LNCAP (cell line): ENCODE measurements at regions not wholly inside any gene's neighbourhood (a gene's known extent, or its start where the extent isn't known, plus 50 kb on each side); places are given as distances from the start of the nearest gene placed in this dataset.

Source experiments
- TF ChIP-seq, protein P1 (sequence below): fragments of 450-650 bp; IDR thresholded peaks from 2 replicates; pipeline ENCODE4 v1.5.1; 2017; ENCODE audit warnings: mild to moderate bottlenecking

DNA sequence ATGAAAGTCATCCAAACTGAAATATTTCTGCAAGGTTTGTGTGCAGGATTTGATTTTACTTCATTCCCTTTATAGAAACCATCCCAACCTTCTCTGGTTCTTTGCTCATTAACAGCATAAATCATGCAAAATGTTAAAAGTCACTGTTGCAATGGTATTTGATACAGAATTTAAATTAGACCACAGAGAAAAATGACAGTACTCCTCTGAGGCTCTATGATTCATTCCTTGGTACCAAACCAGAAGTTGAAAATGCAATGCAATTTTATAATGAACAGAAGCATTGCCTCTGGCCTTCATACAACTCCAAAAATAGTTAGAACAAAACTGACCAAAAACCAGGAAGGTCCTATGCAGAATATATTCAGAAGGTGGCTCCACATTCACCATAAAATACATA, 607.1 kb downstream of the TLE1 start:
- TF ChIP-seq, protein P1, sequence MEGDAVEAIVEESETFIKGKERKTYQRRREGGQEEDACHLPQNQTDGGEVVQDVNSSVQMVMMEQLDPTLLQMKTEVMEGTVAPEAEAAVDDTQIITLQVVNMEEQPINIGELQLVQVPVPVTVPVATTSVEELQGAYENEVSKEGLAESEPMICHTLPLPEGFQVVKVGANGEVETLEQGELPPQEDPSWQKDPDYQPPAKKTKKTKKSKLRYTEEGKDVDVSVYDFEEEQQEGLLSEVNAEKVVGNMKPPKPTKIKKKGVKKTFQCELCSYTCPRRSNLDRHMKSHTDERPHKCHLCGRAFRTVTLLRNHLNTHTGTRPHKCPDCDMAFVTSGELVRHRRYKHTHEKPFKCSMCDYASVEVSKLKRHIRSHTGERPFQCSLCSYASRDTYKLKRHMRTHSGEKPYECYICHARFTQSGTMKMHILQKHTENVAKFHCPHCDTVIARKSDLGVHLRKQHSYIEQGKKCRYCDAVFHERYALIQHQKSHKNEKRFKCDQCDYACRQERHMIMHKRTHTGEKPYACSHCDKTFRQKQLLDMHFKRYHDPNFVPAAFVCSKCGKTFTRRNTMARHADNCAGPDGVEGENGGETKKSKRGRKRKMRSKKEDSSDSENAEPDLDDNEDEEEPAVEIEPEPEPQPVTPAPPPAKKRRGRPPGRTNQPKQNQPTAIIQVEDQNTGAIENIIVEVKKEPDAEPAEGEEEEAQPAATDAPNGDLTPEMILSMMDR: no peak

DNA sequence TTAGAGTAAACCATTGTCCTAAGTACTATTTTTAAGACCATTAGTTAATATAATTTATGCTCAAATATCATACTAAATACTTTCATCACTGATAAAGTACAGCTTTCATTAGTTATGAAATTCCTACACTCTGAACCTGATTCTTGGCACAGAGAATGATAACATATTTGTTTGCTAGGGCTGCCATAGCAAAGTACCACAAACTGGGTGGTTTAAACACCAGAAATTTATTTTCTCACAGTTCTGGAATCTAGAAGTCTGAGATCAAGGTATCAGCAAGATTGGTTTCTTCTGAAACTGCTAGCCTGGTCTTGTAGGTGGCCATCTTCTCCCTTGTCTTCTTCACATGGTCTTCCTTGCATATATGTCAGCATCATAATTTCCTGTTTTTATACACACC, 608.4 kb downstream of the TLE1 start:
- TF ChIP-seq, protein P1: no peak

DNA sequence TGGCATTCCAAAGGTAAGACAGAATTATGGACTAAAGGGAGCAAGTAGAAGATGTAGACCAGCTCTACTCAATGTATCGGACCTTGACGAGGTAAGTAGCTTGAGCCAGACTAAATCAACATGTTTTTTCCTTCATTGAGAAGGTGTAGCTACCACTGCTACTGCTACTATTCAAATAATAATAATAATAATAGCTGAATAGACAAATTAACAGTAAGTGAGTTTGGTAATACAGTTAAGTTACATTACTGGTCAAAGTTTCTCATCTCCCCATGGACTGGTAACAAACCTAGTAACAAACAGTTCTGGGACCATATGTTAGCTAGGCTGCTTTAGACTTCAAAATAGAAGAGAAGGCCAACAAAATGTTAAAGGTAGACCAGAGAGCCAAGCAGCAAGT, 609.2 kb downstream of the TLE1 start:
- TF ChIP-seq, protein P1: no peak

DNA sequence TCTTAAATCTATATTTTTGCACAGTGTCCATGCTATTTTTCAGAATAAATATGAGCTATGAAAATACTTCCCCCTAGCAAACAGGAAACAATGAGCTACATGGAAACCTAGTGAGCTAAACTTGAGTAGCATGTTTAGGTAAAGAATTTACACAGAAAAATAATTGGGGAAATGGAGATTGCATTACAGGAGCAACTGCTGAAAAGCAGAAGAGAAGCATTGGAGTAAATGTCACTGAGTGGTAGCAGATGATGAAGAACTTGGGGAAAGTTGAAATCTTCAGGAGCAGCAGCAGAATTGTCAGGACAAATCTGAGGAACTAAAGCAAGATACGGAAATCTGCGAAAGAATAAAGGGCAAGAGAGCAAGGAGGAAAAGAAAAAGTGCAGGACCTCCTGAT, 610.3 kb downstream of the TLE1 start:
- TF ChIP-seq, protein P1: no peak

DNA sequence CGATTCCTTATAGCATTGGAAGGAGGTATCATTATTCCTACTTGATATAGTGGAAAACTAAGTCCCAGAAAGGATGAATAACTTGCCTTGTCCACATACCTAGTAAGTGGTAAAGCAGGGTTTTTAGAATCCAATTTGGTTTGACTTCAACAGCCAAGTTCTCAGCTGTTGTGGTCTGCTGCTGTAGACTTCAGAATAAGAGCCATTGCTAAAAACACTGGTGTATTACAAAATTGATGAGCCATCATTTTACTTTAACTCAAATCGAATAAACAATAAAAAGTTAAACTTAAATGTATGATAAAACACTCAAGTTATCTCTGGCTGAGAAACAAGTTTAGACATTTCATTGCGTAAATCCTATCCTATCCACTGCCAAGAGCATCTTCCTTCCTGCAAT, 610.8 kb downstream of the TLE1 start:
- TF ChIP-seq, protein P1: no peak

DNA sequence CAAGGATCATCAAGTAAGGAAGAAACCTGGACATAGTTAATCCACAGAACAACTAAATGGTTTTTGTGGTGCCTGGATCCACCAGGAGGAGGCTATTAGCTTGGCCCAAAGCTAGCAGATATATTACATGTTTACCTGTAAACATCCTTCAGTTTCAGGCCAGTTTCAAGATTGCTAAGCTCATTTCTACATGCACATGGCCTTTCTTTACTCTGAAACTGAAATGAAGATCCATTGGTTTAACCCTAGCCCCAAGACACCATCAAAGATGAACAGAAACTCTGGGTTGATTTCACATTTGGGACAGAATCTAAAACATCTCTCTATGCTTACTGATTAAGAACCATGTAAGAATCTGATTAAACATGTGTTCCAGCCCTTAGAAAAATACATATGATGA, 611.8 kb downstream of the TLE1 start:
- TF ChIP-seq, protein P1: no peak

DNA sequence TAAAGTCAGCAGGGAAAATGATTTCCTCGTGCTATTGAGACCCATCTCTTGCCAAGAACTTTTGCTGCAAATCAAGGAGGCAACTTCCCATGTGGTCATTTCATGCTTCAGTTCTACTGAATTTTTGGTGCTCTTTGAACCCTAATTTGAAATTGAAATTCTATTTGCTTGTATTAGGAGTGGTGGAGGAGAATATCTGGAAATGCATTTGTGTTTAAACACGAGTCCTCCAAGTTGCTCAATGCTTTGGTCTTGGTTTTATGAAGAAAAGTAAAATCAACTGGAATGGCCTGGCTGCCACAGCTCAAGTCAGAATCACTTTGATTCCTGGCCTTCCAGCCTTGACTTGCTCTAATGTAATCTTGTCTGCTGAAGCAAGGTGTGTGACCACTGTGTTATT, 613.2 kb downstream of the TLE1 start:
- TF ChIP-seq, protein P1: no peak

DNA sequence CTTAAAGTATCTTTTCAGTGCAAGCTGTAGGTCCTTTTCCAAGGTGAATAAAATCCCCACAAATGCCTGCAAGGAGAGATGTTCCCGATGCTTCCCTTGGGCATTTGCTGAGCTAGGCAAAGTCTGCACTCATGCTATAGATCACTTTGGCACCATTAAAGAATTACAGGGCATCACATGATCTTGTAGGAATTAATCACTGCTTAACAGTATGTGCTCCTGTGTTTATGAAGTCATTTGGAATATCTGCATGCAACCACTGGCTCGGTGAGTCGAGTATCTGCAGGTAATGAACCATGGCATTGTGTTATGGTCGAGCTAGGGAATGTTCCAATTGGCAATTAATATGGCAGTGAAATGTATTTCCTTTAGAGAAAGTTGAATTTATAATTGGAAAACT, 615.1 kb downstream of the TLE1 start:
- TF ChIP-seq, protein P1: no peak
